Posterior vena cava (tissue), 2 donors: ENCODE measurements at regions not wholly inside any gene's neighbourhood (a gene's known extent, or its start where the extent isn't known, plus 50 kb on each side); places are given as distances from the start of the nearest gene placed in this dataset.

ENCODE experiments used
- DNase-seq: peaks from one replicate; pipeline ENCODE4 v3.0.0-alpha.2; 2020; ENCODE audit warnings: low spot score
- intact Hi-C, 2 donors: fragments of 100-400 bp; cut with DNase I; formaldehyde crosslinking; loops; one replicate each; pipeline versions ENCODE4 v1.14.1 to v1.14.2; 2022 to 2023
- donor health status: DM: yes; HTN: yes; CAD: no.
- donor health status: DM: yes; HTN: yes; CAD: no.

DNA sequence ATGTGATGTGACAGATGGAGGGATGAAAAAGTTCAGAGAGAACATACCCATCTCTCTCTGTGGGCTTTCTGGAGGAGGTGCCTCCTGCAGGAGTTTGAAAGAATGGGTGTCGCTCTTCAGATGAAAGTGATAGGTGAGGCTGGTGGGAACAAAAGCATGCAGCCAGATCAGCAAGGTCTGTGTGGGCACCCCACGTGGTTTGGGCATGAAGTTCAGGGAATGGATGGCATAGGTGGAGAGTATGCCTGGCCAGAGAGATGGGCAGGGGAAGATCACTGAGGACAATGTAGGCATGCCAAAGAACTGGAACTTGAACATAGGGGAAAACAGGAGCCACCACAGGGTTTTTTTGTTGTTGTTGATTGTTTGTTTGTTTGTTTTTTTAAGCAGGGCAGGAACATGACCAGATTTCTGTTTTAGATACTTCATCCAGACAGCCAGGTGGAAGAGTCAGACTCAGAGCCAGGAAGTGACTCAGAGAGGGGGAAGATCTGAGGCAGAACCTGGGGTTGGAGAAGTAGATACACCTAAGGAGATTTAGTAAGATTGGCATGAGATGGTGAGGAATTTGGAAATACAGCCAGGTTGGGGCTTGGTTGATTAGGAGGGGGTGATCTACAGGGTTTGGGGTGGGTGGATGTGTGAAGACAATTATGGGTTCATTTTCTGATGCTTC is 64.8 kb upstream of the CLSTN2 start:
- intact Hi-C loops, result no loop called here
- no peak for DNase-seq

DNA sequence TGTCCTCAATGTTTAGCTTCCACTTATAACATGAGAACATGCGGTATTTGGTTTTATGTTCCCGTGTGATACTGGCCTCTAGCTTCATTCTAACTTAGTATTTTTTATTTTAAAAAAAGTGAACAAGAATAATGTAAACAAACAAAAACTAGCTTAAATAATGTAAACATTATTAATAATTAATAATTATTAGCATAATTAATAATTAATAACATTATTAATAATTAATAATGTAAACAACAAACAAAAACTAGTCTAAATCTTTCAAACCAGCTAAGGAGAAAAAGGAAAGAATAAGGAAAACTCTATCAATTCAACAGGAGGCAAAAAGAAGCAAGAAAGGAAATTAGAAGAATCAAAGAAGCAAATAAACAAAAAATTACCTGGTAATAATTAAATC is 66.2 kb upstream of the CLSTN2 start:
- intact Hi-C loops, result no loop called here

DNA sequence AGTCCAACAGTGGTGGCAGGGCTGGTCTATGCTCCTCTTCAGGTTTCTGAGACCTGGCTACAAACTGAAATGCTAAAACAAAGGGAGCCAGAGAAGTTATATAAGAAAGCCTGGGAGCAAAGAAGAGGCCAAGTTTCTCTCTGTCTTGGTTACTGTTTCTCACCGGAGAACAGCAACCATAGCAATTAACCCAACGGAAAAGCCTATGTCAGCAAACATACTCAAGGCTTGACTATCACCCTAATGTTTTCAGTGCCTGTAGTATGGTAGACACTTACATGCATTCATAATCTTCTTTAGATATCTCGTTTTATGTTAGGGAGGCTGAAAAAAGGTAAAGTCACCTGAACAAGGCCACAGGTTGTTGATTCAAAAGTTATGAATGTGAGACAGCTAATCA is 86.3 kb upstream of the CLSTN2 start:
- intact Hi-C loops, result no loop called here
- DNase-seq, result no peak

More for the DNA sequence above, 66.2 kb upstream of the CLSTN2 start:
- no peak for DNase-seq

DNA sequence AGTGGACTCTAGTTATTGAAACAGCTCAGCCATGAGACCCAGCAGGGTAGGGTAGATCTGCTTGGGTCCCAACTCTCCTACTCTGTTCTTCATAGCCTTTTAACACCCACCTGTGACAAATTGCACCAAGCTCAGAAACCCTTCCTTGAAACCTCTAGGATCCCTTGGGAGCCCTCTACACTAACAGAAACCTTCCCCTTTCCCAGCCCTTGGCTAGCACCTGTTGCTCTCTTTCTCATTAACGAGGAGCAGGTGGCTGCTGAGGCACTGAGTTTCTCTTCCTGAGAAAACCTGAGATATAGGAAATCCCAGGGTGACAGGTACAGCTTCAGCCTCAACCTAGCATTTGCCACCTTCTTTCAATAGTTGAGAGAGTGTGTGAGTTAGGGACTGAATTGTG is 88.3 kb upstream of the CLSTN2 start:
- DNase-seq, result no peak

DNA sequence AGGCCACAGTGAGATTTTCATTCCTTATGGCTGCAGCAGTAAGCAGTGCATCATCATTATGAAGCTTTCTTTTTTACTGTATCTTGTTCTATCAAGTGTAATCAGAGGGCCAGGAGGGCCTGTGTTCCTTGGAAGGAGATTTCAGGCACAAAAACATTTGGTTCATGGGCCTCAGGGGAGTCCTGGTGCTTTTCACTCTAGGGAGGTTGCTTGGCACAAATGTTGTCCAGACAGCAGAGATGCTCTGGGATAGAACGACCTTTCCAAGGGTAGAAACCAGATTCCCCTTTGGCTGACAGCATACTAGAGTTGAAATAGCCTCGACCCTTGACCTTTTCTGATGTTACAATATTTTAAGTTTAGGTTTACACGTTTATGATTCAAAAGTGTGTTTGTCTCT is 95.3 kb upstream of the CLSTN2 start:
- intact Hi-C loops, result loop anchor here in 1 of 2 donors (5.0 kb wide), 1 partner anchor 667 kb away; no protein-coding TSS in a partner anchor
- DNase-seq, result no peak

More for the DNA sequence above, 88.3 kb upstream of the CLSTN2 start:
- intact Hi-C loops, result no loop called here

DNA sequence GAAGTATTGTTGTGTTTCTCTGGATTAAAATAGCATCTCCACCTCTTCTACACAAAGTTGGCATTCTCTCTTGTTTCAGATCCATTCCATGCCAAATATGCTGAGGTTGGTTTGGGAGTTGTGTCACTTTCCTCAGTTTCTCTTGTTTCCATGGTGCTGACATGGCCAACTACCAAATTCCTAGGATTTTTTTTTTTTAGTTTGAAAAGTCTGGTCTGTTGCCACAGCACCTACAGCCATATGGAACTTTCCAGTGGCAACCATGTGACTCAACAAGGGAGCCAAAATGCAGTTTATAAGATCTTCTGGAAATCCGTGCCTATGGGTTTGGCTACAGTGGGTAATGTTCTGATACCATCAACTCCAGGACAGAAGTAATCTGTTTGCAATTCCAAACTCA is 96.0 kb upstream of the CLSTN2 start:
- intact Hi-C loops, result no loop called here
- no peak for DNase-seq

DNA sequence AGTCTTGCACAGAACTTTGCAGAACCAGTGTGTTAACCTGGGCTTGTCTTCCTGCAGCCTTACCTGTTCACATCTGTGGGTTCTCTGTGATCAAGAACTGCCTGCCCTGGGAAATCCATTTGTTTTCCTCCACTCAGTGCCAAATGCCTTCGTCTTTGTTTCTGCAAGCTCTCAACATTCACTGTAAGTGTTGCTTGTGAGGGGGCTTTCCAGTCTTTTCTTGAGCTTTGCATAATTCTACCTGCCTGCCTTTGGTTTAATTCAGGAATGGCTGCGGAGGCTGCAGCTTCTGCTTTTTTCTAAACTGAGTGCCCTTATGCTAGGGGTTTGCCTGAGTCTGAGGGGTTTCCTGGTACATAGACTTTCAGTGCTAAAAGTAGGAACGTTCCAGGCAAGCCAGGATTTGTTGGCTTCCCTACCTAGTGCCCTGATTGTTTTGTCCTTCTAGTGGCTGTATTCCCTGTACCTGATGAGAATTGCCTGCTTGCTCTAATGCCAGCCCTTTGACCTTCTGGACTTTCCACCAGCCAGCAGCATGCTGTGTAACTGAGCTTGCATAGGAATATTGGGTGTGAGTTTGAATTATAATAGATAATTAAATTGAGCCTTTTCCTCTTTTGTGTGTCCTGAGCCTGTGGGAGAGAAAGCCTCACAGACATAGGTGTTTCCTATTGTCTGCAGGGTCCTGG is 96.6 kb upstream of the CLSTN2 start:
- intact Hi-C loops, result no loop called here
- DNase-seq, result no peak

DNA sequence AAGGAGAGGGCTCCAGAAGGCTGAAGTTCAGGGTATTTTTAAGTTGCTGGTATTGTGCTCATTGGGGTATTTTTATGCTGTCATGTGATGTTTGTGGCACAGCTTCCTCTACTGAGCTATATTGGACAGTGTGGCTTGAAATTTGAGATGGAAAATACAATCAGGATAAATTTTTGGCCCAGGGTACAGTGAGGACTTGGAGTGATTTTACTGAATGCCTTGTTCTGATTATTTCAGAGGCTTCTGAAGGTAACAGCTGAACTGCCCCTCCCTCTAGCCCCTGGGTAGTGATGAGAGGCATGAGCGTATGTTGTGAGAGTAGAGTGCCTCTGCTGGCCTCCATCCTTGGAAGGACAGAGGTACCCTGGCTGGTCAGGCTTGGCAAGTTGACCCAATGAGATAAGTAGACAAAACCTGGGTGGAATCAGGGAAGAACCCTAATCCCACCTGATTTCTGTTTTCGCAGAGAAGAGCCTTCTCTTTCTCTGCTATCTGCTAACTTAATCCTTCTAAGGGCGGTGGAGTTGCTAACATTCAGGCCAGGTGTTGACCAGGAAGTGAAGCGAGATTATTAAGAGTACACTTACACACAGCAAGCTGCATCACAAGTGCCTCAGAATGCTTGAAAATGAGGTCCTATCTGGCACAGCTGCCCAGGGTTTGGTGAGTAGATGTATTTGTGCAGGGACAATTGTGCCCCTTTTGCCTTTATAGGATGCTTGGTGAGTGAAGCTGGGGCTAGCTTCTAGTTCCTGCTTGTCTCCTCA is 98.1 kb upstream of the CLSTN2 start:
- intact Hi-C loops, result no loop called here
- DNase-seq, result no peak

DNA sequence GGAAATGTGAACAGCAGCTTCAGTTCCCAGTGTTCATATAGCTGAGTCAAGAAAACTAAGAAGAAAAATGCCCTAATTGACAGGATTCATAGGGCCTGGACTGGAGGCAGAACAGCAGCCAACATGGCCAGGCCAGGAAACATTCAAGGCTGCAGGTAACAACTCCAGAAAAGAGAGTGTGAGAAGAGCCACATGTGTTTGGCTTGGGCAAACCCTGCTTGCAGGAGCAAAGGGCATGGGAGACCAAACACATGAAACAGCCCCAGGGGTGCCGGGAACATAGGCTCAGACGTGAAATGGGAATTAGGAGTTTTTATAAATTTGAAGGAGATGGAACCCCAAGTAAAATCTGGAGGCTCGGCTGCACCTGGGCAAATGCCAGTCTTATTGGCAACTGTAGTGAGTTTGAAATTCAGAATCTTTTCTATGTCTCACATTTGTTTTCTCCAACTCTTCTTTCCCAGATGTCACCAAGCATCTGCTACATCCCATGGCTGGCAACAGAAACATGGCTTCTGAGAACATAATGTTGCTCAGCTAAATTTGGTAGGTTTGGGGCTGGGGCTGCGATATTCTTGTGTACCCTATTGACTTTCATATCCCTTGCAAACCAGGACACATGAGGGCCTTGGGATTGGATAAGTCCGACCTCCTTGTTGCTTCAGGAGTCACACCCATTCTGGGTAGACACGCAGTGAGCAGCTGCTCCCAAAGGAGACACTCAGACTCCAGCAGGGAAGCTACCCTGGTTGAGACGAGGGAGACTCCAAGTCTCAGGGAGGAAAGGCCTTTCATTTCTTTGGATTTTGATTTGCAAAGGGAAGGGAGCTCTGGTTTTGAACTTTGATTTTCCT is 98.9 kb upstream of the CLSTN2 start:
- intact Hi-C loops, result no loop called here
- no peak for DNase-seq

DNA sequence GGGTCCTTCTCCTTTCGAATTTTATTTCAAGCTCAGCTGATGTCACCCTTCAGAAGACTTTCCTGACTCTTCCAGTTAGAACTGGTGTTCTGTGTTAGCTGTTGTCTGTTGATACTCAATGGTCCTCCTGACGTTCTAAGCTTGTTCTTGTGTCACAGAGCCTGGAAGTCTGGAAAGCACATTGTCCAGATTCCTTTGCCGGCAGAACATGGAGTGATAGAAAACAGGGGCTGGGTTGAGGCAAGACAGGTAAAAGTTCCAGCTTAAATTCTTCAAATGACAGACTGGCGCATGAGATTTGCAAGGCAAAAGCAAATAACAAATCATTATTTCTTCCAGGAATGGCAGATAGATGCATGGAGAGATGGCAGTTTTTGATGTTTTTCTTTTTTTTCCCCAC is 102.0 kb upstream of the CLSTN2 start:
- intact Hi-C loops, result no loop called here

DNA sequence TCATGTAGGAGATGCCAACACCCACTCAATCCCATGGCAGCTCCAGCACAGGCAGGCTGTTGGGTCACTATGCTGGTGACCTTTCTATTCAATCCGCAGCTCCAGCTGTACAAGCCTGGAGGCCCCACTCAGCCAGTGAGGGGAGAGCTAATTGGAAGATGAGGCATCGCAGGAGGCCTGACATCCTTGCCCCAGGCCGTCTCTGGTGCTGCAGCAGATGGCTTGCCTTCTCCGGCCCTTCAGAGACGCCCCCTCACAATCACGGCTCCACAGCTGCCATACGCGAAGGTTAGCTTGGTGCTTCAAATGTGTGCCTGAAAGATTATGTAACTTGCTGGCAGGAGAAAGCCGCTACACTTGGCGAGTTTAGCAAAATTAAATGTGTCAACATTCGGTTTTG is 104.2 kb upstream of the CLSTN2 start:
- no peak for DNase-seq
- intact Hi-C loops, result no loop called here

More for the DNA sequence above, 102.0 kb upstream of the CLSTN2 start:
- DNase-seq, result no peak

DNA sequence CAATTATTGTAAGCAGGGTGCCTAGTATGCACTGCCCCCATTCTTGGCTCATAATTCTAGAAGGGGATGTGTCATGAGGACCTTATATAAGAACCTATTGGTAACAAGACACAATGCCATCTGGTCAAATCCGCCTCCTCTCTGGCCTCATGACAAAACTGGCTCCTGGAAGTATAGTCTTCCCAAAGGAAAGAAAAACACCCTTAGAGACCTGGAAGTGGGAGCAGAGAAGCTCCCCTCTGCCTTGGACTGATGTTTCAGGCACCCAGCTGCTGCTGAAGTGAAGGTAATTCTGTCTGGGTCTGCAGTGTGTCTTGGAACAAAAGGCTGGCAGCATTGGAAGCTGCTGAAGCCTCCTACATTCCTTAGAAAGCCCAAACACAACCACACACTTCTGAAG is 107.2 kb upstream of the CLSTN2 start:
- no peak for DNase-seq
- intact Hi-C loops, result no loop called here

DNA sequence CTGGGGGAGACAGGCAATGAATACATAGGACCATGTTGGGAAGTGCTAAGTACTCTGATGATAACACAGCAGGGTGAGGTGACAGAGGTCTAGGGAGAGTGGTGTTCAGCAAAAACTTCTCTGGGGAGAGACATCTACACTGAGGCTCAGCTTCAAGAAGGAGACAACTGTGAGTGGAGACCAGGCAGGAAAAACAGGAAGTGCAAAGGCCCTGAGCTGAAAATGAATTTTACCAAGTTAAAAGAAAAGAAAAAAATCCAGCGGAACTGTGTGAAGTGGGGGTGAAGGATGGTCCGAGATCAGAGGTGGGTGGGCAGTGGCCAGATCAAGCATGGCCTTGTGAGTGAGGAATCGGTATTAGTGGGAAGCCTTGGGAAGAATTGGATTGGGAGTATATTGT is 110.1 kb upstream of the CLSTN2 start:
- no peak for DNase-seq
- intact Hi-C loops, result no loop called here

DNA sequence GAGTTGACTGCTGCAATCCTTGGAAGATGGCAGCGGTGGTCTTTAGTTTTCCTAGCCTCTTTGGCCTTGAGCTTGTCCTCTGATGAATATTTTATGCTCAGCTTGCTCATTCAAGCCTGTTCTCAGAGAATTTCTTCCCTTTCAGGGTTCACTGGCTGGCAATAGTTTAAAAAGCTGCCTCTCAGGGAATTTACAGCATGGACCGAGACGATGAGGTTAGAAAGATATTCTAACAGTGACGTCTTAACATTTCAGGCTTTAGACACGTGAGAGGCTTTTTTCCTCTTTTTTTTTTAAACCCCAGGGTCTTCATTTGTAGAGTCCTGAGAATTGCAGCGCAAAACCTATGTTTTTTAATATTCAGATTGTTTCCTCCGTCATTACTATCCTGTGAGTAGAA is 120.3 kb upstream of the CLSTN2 start:
- intact Hi-C loops, result no loop called here
- no peak for DNase-seq

DNA sequence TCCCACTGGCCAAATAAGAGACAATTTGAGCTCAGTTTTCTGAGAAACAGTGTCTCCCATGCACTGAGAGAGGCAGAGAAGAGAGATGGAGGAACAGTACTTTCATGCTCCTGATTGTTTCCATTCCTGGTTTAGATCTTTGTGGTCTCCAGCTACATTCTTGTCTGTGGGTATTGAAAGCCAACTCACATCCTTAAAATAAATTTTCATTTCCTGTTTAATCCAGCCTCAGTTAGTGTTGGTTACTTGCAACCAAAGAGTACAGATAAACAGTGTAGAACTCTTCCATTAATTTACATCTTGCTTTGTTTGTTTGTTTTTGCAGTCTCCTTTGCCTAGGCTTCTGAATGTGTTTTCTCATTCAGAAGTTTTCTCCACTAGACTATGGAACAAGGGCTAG is 123.7 kb upstream of the CLSTN2 start:
- intact Hi-C loops, result loop anchor here in 1 of 2 donors (1.0 kb wide), 1 partner anchor 21 kb away; no protein-coding TSS in a partner anchor
- DNase-seq, result no peak

DNA sequence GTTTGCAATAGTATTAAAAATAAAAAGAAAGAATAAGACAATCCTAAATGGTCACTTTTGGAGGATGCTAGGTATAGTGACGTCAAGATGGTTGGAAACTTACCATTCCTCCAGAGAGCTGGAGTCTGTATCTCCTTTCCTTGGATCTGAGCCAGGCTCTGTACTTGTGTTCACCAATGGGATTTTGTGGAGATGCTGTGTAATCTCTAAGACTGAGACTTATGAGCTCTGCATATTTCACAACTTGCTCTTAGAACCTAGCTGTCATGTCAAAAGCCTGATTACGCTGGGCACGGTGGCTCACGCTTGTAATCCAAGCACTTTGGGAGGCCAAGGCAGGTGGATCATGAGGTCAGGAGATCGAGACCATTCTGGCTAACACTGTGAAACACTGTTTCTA is 126.8 kb upstream of the CLSTN2 start:
- intact Hi-C loops, result no loop called here
- no peak for DNase-seq

DNA sequence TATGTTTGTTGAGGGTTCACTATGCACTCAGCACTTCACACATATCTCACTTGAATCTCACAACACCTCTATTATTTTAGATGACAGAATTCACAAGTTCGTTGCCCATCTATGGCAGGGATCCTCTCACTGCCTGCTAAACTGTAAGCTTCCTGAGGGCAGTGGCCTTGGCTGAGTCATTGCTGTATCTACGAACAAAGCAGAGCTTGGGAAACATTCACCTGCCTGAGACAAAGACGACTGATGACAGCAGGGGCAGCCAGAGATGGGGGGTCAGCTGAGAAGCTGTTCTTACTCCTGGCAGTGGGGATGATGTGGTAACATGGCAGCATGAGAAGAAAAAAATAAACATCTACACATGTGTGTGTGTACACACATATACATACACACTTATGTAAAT is 125.5 kb upstream of the NMNAT3 start:
- intact Hi-C loops, result no loop called here
- DNase-seq, result no peak

DNA sequence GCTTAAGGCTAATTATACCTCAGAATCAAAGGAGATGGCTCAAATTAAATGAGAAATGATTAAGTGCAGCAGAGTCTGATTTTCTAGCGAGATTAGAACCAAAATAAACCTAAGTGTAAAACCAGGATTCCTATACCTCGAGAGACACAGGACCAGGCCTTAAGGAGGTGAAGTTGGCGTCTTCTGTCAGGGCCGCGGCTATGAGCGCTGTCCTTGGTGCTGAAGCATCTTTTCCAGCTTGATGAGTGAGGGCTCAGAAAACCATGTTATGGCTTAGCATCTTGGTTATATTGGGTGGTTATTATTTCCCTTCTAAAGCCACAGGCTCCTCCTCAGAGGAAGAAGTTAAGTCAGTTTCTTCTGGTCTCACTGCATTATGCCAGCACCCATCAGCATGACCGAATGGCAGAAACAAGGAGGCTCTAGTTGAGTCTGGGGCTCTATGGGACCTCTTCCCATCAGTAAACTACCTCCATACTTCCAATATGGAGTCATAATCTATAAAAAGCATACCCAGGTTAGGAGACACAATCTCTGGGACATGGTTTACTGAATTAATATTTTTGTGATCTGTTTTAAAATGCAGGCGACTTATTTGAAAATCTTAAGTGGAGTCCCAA is 120.1 kb upstream of the NMNAT3 start:
- no peak for DNase-seq
- intact Hi-C loops, result no loop called here
